ENCODE measurements at regions not wholly inside any gene's neighbourhood (a gene's known extent, or its start where the extent isn't known, plus 50 kb on each side); places are given as distances from the start of the nearest gene placed in this dataset.
"Not testable (repeated sequence)": the region's sequence is repeated elsewhere in the genome, so short reads cannot be mapped to it uniquely, and the experiment has no call there.

- DNase-seq (ENCODE audit: low read depth) = no peak
- Histone ChIP-seq H3K36me3 (ENCODE audit: control insufficient read depth, insufficient read depth, low read length) (no peaks in the 10 kb centered on the region), H3K4me3 (ENCODE audit: low read depth, low read length) (no peak overlapping the region), H3K27me3 (ENCODE audit: control insufficient read depth, insufficient read depth, low read length) (no peaks in the 10 kb centered on the region)
- no peak for TF ChIP-seq CTCF (IDR thresholded peaks at IDR 0.05; ENCODE audit: insufficient read depth, low read length, severe bottlenecking)
- FAIRE-seq = no peak
These were observed 193.4 kb upstream of the CDH11 start for GRCh38 chr16:65315081-65315780.

- FAIRE-seq (no peak), DNase-seq (ENCODE audit: low read depth) (no peak)
- no peak overlapping the region for H3K4me3 ChIP-seq (ENCODE audit: low read depth, low read length)
- no peaks in the 10 kb centered on the region for H3K27me3 ChIP-seq (ENCODE audit: control insufficient read depth, insufficient read depth, low read length)
- H3K36me3 ChIP-seq (ENCODE audit: control insufficient read depth, insufficient read depth, low read length) = no peaks in the 10 kb centered on the region
- TF ChIP-seq CTCF (IDR thresholded peaks at IDR 0.05; ENCODE audit: insufficient read depth, low read length, severe bottlenecking) = no peak
These were observed 192.8 kb upstream of the CDH11 start for GRCh38 chr16:65314627-65315008.

- Histone ChIP-seq H3K27me3 (ENCODE audit: control insufficient read depth, insufficient read depth, low read length) (no peaks in the 10 kb centered on the region), H3K4me3 (ENCODE audit: low read depth, low read length) (no peak overlapping the region), H3K36me3 (ENCODE audit: control insufficient read depth, insufficient read depth, low read length) (no peaks in the 10 kb centered on the region)
- no peak for DNase-seq (ENCODE audit: low read depth)
- FAIRE-seq = no peak
- no peak for TF ChIP-seq CTCF (IDR thresholded peaks at IDR 0.05; ENCODE audit: insufficient read depth, low read length, severe bottlenecking)
These were observed 192.2 kb upstream of the CDH11 start for GRCh38 chr16:65313936-65314626.

- no peak for FAIRE-seq
- Histone ChIP-seq H3K4me3 (ENCODE audit: low read depth, low read length) (no peak overlapping the region), H3K36me3 (ENCODE audit: control insufficient read depth, insufficient read depth, low read length) (no peaks in the 10 kb centered on the region), H3K27me3 (ENCODE audit: control insufficient read depth, insufficient read depth, low read length) (no peaks in the 10 kb centered on the region)
- no peak for TF ChIP-seq CTCF (IDR thresholded peaks at IDR 0.05; ENCODE audit: insufficient read depth, low read length, severe bottlenecking)
- no peak for DNase-seq (ENCODE audit: low read depth)
These were observed 190.9 kb upstream of the CDH11 start for GRCh38 chr16:65312795-65313194.

- H3K27me3 ChIP-seq (ENCODE audit: control insufficient read depth, insufficient read depth, low read length) = no peaks in the 10 kb centered on the region
- TF ChIP-seq CTCF (IDR thresholded peaks at IDR 0.05; ENCODE audit: insufficient read depth, low read length, severe bottlenecking) = no peak
- no peak for FAIRE-seq
These were observed 190.2 kb upstream of the CDH11 start for GRCh38 chr16:65312071-65312470.

GRCh38 chr16:65310491-65310890 is 188.6 kb upstream of the CDH11 start:
- H3K4me3 ChIP-seq (ENCODE audit: low read depth, low read length); H3K36me3 ChIP-seq (ENCODE audit: control insufficient read depth, insufficient read depth, low read length); FAIRE-seq; H3K27me3 ChIP-seq (ENCODE audit: control insufficient read depth, insufficient read depth, low read length): not testable (repeated sequence)
- peak; percentile 23 for DNase-seq (ENCODE audit: low read depth)

More at GRCh38 chr16:65312071-65312470, 190.2 kb upstream of the CDH11 start:
- Histone ChIP-seq H3K4me3 (ENCODE audit: low read depth, low read length) (no peak overlapping the region), H3K36me3 (ENCODE audit: control insufficient read depth, insufficient read depth, low read length) (no peaks in the 10 kb centered on the region)
- peak; percentile 17 for DNase-seq (ENCODE audit: low read depth)

All from bronchial epithelial cell (primary cell).